ENCODE measurements at regions not wholly inside any gene's neighbourhood (a gene's known extent, or its start where the extent isn't known, plus 50 kb on each side); places are given as distances from the start of the nearest gene placed in this dataset.

- no peak for DNase-seq (ENCODE audit: low read depth)
Observed at GRCh38 chr5:3194271-3194670, 401.4 kb upstream of the IRX1 start.

DNA sequence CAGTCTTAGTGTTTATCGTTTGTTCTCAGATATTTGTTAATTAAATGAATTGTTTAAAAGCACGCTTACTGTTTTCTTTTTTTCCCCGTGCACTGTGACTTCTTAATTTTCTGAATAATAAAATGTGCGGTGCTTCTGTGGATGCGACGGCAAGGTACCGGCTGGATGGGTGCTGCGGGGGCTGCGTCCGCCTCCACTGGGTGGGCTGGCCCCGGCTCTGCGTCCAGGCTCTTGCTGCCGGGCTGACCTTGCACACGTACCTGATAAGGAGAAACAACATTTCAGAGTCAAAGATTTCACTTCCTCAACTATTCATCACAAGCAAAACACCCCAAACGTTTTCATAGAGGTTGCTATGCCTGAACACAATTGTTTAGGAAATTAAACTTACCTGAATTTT lies 404.0 kb upstream of the IRX1 start:
- DNase-seq (ENCODE audit: low read depth) = no peak

GRCh38 chr5:3190930-3191329 lies 404.7 kb upstream of the IRX1 start:
- DNase-seq (ENCODE audit: low read depth) = no peak

DNA sequence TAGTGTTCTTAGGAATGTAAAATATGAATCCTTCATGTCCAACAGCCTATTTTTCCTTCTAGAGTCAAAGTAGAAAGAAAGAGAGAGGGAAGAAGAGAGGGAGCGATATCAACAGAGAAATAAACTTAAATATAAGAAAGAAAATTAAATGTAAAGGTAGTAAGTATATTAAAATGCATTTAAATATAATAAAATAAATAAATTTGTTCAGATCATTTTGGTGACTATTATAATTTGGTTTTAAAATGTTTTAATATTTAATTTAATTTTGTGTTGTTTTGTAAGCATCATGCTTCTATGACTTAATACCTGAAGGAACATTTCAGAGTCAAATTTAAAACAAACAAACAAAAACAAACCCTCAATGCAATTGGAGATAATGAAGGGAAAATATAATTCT lies 405.2 kb upstream of the IRX1 start:
- DNase-seq (ENCODE audit: low read depth) = no peak

DNA sequence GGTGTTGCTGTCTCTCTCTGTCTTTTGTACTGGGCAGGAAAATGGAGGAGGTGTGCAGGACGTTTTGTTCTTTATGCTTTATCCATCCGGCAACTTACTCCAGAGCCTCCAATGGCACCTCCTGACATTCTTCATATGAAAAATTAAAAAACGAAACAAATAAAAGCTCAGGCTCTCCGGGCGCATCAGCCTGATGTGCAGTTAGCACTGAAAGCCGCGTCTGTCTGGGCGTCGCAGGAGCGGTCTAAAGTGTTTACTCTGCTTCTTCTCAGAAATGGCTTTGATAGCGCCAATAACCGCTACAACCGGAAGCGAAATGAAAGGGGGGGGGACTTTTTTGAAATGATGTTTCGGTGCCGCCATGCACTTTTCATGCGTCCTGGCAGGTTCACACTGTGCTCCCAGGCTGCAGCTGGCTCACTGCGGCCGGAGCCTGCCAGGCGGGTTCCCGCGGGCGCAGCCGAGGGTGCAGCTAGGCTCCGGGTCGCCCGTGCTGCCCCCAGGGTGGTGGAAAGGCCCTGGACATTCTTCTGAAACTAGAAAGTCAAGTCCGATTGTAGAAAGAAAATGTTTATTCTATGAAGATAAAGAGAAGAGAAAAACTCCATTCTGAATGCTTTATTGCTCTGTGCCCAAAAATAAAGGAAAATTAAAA lies 407.7 kb upstream of the IRX1 start:
- DNase-seq (ENCODE audit: low read depth) = no peak

GRCh38 chr5:3186736-3187405 lies 408.8 kb upstream of the IRX1 start:
- DNase-seq (ENCODE audit: low read depth) = no peak

DNA sequence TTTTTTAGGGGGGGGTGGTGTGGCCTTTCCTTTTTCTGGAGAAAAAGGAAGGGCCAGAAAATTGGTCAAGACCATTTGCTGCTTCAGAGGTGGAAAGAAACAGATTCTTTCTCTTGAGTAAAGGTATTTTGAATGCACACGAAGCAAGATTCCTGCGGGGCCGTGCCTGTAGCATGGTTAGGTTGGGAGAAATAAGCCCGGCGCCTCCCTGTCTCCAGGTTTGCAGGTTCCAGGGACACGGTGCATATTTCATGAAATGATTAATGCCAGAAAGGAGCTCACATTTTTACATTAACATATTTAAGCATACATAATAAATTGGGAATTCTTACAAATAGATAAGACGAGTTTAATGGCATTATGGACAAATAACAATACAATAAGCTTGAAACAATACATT lies 409.5 kb upstream of the IRX1 start:
- DNase-seq (ENCODE audit: low read depth) = no peak

DNA sequence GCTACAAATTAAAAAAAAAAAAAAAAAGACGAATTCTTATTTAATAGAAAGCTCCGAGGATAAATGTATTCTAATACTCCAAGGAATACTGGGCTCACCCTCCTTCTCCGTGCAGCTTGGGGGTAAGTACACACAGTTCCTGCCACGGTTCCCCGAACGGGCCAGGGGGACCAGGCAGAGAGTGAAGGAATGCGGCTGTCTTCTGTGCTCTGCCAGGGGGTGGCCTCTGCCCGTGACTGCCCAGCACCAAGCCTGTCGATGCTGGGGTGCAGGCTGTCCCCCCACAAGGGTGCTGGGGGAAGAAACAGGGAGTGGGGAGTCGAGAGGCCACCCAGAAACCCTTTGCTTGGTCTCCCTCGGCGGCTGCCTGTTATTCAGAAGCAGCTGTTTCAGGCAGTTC lies 410.1 kb upstream of the IRX1 start:
- DNase-seq (ENCODE audit: low read depth) = no peak

DNA sequence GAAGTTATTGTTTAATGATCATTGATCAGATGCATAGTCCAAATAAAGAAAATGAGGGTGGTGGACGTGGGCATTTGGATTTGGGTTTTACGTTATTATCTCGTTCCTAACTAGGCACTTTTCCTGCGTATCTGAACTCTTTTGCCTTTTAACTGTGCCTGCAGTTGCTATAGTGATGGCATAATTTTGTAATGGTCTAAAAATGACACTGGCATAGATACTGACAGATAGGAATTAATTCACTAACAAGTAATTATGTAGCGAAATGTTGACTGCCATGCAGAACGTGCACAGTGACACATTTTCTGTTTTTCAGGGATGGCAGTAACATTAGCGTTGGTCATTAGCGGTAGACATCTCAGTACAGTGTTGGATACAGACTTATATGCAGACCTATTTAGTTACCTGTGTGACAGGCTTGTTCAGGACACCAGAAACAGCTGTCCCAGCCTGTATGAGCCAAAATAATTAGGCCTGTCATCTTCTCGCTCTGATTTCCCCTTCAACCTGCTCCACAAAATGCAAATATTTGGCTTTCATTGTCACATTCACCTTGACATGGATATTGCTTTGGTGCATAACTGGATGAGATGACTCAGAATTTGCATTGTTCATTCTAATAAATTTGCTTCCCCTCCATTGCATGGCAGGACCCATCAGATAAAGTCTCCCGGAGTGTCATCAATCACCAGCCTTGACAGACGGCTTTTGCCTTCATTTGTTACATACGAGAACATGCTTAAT lies 413.3 kb upstream of the IRX1 start:
- DNase-seq (ENCODE audit: low read depth) = no peak

DNA sequence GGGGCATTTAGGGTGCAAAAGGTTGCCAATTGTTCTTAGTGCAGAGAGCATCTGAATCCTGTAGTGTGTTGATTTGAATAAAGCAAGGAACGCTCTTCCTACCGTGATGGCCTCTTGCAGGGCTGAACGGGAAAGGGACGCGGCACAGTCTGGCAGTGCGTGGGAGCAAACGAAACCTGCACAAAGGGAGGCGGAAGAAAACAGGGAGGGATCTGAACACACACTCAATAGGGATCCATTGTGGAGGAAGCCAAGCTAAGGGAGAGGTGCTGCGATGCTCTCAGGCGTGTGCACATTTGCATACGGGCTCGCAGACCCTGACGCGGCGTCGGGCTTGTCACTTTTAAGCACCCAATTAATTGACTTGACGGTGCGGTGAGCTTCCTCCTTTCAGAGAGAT lies 414.0 kb upstream of the IRX1 start:
- DNase-seq (ENCODE audit: low read depth) = no peak

- no peak for DNase-seq (ENCODE audit: low read depth)
Observed at GRCh38 chr5:3180636-3181035, 415.0 kb upstream of the IRX1 start.

- DNase-seq (ENCODE audit: low read depth) = no peak
Observed at GRCh38 chr5:3179220-3179619, 416.4 kb upstream of the IRX1 start.

DNA sequence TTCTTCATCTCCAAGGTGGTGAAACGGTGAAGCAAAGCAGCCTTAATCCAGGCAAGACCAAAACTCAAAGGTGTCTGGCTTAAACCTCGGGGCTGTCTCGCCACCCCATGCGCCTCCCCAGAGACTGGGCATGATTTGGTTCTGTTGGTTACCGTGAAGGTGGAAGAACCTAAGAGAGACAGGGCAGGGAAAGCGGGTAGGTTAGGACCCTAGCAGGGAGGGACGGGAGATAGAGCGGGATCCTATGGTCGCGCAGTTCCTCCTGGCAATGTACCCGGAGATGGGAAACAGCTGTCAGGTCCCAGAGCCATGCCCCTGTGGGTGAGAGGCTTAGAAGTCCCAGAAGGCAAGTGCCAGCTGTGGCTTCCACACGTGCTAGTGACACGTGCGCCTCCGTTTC lies 418.3 kb upstream of the IRX1 start:
- DNase-seq (ENCODE audit: low read depth) = no peak

- no peak for DNase-seq (ENCODE audit: low read depth)
Observed at GRCh38 chr5:3175416-3175815, 420.2 kb upstream of the IRX1 start.

DNA sequence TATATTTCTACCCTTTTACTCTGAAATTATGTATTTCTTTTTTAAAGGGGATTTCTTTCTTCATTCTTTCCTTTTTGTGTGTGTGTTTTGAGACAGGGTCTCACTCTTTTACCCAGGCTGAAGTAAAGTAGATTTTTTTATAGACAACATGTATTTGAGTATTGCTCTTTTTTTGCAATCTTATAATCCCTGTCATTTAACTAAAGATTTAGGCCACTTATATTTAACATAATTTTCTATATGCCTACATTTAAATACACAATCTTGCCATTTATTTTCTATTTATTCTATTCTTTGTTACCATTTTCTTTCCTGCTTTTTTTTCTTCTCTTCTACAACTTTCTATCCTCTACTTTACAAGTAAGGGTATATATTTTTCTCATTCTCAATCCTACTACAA lies 416.0 kb upstream of the IRX2 start:
- DNase-seq (ENCODE audit: low read depth) = no peak

DNA sequence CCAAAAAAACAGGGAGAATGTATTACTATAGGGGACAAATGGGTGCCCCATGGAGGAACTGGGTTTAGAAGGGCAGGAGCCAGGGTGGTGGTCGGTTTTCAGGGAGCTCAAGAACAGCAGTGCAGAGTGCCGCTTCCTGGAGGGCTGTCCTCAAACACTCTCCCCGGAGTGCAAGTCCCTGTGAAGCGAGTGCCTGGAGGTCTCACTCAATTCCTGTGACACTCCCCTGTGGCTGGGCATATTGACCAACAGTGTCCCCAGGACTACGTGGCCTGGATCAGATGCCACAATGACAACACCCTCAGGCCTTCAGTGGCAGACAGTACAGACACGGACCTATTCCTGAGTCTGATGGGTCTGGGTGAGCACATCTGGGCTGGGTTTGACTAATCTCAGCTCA lies 412.1 kb upstream of the IRX2 start:
- no peak for DNase-seq (ENCODE audit: low read depth)

DNA sequence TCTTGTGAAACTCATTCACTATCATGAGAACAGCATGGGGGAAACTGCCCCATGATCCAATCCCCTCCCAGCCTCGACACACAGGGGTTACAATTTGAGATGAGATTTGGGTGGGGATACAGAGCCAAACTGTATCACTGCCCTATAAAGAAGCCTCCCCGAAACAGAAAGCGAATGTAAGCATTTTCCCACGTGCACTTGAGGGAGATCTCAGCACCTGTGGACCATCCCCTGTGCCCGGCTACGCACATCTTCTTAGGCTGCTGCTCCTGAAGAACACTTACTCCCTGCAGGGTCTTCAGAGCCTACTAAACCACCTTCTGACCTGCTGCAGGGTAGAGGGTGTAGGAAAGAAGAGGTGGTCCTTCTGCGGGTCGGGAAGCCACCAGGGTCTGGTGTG lies 410.2 kb upstream of the IRX2 start:
- DNase-seq (ENCODE audit: low read depth) = no peak

- no peak for DNase-seq (ENCODE audit: low read depth)
Observed at GRCh38 chr5:3157214-3157613, 405.7 kb upstream of the IRX2 start.

DNA sequence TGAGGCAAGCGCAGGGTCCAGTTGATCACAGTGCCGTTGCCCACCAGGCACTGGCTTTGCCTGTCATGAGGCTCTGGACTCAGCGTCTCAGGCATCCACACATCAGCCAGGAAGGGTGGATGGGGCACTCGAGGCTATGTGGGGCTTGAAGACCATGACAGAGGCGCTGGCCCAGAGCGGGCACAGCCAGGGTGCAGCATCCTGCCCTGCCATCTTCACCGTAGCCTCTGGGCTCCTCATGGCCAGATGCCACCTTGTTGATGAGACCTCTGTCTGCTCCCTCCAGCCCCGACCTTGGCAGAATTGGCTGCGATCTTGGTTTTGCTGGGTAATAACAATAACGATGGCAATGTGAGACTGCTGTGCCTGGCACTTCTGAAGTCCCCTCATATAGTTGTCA lies 404.2 kb upstream of the IRX2 start:
- DNase-seq (ENCODE audit: low read depth) = no peak

DNA sequence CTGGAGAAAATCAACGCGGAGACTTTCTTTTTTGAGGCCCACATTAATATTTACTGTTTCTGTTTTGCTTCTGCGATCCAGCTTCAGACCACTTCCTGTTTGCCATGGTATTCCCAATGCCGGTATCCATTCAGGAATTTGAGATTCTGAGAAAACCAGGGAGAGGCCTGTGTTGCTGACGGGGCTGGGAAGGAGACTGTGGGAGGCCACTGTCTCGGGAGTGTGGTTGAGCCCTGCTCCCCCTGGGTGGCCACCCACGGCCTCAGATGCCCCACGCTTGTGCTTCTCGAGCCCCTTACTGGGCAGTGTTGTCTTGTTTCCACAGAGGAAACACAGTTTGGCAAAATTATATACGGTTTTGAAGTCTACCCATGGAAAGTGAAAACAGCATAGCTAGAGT lies 403.6 kb upstream of the IRX2 start:
- DNase-seq (ENCODE audit: low read depth) = no peak

DNA sequence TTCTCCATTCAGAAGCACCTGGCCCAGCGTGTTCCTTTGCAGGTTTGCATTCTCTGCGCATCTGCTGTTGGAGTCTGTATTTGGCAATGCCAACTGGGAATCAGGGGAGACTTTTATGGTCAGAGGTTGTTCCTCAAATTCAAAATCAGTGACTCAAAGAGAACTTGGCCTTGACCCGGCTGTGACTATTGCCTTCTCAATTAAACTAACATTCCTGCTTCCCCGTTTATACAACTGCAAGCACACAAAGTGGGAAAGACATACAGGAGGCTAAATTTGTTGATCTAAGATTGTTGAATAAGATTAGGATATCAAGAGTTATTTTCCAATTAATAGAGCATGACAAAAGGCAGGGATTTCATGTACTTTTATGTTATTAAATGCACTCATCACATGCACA lies 402.4 kb upstream of the IRX2 start:
- no peak for DNase-seq (ENCODE audit: low read depth)

DNA sequence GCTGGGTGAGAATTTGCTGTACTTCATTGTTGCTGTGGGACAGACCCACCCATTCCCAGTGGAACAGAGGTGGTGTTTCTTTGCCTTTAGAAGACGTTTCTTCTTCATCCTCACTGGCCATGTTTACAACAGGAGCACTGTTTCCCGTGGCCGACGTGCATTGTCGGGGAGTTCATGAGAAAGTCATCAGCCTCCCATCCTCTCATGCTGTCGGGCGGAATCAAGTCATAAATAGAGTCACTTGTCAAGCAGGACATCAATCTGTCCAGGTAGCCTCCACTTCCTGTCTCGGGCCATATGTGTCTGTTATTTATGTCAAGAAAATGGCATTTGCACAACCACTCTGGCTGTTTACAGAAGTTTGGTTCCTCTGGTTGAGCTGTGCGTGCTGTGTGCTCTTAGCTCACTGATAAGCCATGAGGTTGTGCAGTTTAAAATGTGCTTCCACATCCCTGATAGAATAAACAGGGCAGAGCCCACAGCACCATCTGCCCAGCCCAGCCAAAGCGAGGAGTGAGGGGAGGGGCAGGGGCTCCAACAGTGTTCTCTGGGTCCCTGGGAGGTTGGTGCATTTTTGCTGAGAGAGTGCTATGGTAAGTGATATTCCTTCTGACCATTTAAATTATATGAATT lies 401.9 kb upstream of the IRX2 start:
- DNase-seq (ENCODE audit: low read depth) = no peak

- no peak for DNase-seq (ENCODE audit: low read depth)
Observed at GRCh38 chr5:3149899-3150298, 398.4 kb upstream of the IRX2 start.

Data from renal cortical epithelial cell (primary cell).